Erythroblast (primary cell): ENCODE measurements at regions not wholly inside any gene's neighbourhood (a gene's known extent, or its start where the extent isn't known, plus 50 kb on each side); places are given as distances from the start of the nearest gene placed in this dataset.
"Not testable (repeated sequence)": the region's sequence is repeated elsewhere in the genome, so short reads cannot be mapped to it uniquely, and the experiment has no call there.

ENCODE experiments used
- DNase-seq, 2 experiments: peaks; one replicate each; lab custom pipeline; 2025; lab: John Stamatoyannopoulos, UW
- GATA1 ChIP-seq: IDR thresholded peaks from 2 replicates; pipeline ENCODE4 v1.6.1; 2011; ENCODE audit warnings: low read depth, mild to moderate bottlenecking, control low read depth, low read length, moderate library complexity
- POLR2A ChIP-seq: IDR thresholded peaks from 2 replicates; pipeline ENCODE4 v1.6.1; 2011; ENCODE audit warnings: mild to moderate bottlenecking, low read length

DNA sequence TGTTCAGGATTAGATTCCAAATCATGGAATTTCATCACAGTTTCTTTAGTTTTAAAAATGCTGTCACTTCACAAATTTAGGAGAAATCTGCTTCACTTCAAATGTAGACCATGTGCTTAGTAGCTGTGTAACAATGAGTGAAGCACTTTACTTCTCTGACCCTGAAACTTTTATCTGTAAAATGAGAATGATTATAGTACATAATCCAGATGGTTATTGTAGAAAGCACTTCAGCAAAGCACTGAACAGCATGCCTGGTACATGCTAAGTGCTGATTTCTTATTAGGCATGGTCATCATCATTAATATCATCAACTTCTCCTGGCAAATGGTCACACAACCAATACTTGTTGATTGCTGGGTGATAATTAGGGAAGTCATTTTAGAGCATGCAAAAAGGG is 705.0 kb downstream of the EPHA7 start:
- TF ChIP-seq POLR2A (no peak), GATA1 (no peak)
- no peak for DNase-seq

DNA sequence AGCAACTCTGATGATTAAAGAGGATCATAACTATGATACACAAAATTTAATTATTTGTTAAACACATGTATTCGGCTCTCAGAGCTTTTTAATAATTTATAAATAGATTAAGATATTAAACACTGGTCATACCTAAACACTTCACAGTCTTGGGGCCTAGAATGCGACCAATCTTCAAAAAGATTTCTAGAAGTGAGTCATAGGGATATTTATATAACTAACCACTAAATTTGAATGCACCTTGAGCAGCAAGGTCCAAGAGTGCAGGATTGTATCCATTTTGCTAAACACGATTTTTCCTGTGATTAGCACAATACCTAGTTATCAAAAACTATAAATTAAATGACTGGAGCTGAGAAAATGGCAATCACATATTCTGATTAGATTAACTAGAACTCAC is 709.3 kb downstream of the EPHA7 start:
- DNase-seq: no peak
- TF ChIP-seq POLR2A (no peak), GATA1 (no peak)

DNA sequence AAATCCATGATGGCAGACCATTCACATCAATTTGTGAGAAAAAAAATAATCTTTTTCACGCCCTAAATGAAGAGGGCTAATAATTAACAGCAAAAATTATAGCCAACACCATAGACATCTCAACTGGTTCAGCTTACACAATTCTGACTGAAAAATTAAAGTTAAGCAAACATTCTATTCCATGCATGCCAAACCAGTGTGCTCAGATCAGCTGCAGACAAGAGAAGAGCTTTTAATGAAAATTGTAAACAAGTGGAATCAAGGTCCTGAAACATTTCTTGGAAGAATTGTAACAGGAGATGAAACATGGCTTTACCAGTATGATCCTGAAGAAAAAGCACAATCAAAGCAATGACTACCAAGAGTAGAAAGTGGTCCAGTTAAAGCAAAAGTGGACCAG is 710.4 kb downstream of the EPHA7 start:
- no peak for DNase-seq
- TF ChIP-seq GATA1 (no peak), POLR2A (no peak)

DNA sequence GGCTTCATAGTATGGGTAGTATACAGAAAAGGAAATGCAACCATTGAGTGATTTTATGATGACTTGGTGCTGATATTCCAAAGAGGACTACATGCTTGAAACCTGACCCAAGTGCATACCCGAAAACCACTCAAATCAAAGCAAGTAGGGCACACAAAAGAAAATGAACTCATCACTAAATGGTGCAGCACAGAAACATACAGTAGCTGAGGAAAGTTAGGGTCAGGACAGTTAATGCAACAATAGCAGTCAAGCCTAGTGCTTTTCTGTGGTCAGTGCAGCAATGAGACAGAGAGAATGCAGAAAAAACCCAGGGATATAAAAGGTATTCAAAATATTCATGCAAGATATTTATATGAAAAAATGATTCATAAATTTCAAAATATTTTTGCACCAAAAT is 711.1 kb downstream of the EPHA7 start:
- TF ChIP-seq GATA1 (no peak), POLR2A (no peak)
- no peak for DNase-seq

DNA sequence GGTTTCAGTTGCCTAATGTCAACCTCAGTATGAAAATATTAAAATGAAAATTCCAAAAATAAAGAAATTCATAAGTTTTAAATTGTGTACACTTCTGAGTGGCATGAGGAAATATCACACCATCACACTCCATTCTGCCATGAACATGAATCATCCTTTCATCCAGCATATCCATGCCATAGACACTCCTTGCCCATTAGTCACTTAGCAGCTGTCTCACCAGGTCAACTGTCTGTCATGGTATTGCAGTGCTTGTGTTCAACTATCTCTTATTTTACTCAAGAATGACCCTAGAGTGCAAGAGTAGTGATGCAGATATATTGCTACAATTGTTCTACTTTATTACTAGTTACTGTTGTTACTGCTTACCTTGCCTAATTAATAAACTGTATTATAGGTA is 712.4 kb downstream of the EPHA7 start:
- no peak for DNase-seq
- TF ChIP-seq POLR2A: no peak
- TF ChIP-seq GATA1: no peak

DNA sequence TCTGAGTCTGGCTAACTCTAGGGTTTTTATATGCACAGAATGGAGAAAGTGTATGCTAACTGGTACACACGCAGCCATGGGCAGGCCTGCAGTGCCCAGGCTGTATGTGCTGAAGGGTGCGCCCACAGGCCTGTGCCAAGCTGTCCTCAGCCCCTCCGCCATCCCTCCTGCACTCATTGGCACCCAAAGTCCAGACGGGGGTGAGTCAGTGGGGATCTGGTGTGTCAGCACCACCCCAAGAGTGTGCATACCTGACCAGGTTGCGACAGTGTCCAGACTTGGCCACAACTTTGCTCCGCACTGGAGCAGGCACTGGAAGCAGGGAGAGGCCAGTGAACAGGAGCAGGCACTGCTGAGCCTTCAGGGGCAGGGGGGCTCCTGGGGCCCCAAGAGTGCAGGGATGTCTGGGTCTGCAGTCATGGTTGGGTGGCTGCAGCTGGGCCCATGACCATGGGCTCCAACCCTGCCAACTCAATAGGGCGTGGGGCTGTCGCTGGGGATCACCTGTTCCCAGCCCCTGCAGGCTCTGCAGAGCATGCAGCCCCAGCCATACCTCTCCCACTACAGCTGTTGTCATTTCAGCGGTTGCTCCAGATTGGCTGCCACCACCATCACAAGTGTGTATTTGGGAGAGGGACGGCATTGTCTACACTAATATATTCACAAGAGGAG is 717.8 kb downstream of the EPHA7 start:
- no peak for DNase-seq
- TF ChIP-seq GATA1 (no peak), POLR2A (no peak)

DNA sequence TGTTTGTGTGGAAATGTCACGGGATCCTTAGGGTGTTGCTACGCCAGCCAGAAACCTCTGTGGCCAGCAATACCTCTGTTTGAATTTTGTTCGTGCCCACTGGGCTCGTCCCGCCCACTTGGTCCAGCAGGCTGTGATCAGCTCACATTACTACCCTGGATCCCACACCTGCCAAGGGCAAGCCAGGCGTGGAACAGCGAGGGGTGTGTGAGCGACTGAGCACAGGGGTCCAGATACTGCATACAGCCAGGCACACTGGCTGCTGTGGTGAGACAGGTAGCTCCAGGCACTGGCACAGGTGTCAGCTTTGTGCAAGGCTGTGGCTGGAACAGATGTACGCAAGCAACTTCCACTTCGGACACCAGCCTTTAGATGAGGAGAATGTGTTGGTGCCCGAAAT is 718.9 kb downstream of the EPHA7 start:
- DNase-seq: no peak
- TF ChIP-seq GATA1: no peak
- TF ChIP-seq POLR2A: no peak

DNA sequence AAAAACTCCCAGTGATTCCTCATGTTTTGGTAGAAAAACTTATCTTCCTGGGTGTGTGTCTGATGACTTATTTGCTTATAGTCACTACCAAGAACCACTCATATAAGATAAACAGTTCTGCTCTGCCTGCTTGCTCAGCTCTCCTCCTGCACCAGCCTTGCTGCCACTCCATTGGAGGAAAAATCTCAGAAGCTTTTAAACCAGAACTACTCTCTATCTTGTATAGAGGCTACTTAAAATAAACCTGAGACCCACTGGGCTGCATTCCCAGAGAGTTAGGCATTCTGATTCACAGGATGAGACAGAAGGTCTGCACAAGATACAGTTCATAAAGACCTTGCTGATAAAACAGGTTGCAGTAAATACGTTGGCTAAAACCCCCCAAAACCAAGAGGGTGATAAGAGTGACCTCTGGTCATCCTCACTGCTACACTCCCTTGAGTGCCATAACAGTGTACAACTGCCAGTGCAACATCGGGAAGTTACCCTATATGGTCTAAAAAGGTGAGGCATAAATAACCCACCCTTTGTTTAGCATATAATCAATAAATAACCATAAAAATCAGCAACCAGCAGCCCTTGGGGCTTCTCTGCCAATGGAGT is 728.3 kb downstream of the EPHA7 start:
- TF ChIP-seq GATA1 (no peak), POLR2A (no peak)
- DNase-seq: no peak

DNA sequence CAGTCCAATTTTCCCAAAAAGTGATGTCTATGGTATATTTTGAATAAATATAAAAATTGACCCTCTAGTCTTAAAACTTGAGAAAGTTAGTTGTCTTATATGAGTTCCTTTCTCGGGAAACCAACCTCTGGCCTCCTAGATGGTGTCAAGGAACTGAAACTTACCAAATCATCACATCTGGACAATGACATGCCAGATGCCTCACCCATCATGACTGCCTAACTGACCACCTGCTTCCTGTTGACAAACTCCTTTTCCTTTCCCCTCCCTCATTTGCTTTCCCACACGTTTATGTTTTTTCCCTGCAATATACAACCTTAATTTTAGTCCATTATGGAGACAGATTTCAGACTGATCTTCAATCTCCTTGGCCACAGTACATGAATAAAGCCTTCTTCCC is 731.0 kb downstream of the EPHA7 start:
- no peak for TF ChIP-seq POLR2A
- DNase-seq: no peak

DNA sequence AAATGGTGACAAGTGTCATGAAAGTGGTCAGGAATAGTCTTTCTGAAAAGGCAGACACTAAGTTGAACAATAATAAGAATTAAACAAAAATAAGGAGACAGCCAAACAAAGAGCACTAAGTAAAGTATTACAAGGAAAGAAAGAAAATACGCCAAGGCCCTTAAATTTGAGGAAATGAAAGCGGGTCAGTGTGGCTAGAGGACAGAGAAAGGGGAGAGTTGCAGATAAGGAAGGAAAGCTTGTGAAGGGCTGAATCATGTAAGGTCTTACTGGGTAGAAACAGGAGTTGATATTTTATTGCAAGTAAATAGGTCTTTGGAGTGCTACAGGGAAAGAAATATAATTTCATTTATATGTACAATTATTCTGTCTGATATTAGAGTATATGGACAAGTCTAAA is 732.1 kb downstream of the EPHA7 start:
- DNase-seq: no peak
- TF ChIP-seq POLR2A (no peak), GATA1 (no peak)

DNA sequence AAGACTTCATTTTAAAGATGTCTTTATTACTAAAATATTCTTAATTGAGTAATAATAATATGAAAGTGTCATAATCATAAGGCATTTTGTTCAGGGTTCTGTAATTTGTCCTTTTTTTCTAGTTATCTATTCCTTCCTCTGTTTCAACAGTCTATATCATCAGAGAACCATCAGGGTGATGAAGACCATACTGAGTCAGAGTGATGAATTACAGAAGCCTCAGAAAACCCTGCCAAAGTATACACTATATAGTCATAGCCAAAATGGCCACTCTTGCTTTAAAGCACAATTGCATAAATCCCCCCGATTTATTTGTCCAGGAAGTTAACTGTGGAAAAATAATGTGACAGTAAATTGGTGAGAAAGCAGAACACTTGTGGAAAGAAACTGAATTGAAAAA is 735.0 kb downstream of the EPHA7 start:
- DNase-seq: no peak
- no peak for TF ChIP-seq GATA1
- TF ChIP-seq POLR2A: no peak

DNA sequence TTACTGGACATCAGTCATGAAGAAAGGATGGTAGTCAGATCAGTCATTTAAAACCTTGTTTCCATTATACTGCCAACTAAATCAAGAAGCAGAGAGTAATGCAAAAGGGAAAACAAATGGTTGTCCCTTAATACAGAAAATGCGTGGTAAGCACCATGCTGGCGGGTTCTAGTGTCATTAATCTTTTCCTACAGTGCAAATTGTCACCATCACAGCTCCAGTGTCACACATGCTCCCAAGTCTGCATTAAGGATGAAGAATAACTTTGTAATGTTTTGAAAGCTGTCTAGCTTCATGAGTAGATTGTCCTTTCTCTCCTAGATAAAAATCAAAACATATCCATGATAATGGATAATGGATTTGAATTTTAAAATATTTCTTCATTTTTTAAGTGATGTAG is 735.6 kb downstream of the EPHA7 start:
- no peak for TF ChIP-seq POLR2A
- TF ChIP-seq GATA1: no peak
- DNase-seq: no peak

DNA sequence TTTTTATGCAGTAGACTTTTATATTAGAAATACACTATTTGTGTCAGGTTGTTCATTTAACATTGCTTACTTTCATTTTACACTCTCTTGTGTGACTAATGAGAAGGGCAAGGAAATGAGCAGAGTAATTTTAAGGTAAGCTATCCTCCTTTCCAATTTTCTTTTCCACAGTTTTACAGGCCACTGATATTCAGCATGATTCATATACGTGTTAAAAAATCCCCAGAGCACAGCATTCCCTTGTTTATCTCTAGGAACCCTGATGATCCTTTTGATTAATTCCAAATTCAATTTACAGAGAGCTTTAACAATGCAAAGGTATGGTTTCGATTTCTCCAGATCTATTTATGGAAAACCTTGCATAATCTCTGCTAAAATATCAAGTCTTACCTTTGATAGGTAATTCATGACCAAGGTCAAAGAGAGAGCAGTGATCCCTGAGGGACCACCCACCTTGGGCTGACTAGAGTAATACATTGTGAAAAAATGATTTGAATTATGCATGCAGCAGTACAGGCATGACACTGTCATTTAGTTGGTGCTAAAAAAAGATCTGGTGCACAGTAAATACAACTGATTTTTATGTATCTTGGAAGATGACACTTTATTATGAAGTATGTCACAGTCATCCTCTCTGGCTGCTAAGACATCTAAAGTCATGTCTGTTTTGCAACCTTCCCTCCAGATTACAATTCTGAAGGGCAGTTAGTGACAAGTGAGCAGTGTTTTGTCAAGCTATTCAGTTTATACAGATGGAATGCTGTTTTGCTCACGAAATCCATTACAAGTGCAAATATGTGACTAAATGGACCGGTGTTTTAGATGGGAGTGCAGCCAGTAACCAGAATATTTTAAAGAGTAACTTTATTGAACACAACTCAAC is 736.6 kb downstream of the EPHA7 start:
- TF ChIP-seq GATA1: no peak
- TF ChIP-seq POLR2A: no peak
- DNase-seq: no peak

DNA sequence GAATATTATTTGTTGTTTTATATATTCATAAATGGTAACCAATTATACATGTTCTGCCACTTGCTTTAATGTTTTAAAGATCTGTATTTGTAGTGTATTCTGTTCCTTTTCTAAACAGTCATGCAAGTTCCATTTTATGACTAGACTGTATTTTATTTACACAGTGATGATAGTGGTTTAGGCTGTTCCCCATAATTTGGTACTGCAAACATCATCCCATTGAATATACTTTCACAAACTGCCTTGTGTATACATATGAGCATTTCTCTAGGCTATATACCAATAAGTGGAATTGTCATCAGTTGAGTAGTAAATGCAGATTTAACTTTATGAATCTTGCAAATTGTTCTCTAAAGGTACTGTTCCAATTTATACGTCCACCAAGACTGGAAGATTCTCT is 738.0 kb downstream of the EPHA7 start:
- no peak for TF ChIP-seq GATA1
- no peak for TF ChIP-seq POLR2A
- no peak for DNase-seq

DNA sequence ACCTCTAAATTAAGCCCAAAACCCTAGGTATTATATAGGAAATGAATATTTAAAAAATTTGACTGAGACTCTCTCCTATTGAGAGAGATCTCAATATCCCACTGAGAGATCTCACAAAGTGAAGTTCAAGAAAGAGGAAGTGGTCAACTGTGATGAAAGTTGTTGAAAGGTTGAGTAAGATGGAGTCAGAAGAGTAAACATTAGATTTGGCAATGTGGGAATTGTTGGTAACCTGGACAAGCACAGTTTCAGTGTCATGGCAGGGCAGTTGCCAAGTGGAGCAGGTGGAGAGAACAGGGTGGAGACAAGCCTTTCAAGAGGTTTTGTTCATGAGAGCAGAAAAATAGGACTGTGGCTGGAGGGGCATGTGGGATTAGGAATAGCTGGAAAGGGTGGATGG is 747.9 kb downstream of the EPHA7 start:
- DNase-seq: not testable (repeated sequence)
